ENCODE measurements at regions not wholly inside any gene's neighbourhood (a gene's known extent, or its start where the extent isn't known, plus 50 kb on each side); places are given as distances from the start of the nearest gene placed in this dataset.
A peak's percentile ranks its signal among the peaks of the same experiment; 100 is the strongest.

DNA sequence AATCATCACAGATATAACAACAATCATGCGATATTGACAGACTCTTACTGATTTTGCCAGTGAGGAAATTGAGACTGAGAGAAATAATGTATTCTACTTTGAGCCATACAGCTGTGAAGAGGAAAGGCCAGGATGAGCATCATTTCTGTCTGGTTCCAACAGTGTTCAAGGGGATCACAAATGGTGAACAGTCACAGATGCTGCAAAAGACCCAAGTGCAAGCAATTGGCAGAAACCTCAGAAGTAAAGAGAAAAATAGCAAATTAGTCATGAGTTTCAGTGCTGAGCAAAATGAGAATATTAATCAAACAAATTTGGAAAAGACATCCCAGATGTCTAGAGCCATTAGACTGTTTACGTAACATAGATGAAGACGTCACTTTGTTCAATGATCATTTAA is 114.1 kb downstream of the RAB38 start:
- Histone ChIP-seq H4K20me1 (ENCODE audit: insufficient read depth, low read length) (no peaks in the 10 kb centered on the region), H2AFZ (ENCODE audit: low read depth, low read length) (no peak overlapping the region), H3K36me3 (ENCODE audit: insufficient read depth, low read length) (no peaks in the 10 kb centered on the region), H3K4me3 (ENCODE audit: insufficient read depth, low read depth, low read length) (no peak overlapping the region), H3K79me2 (ENCODE audit: insufficient read depth, low read length) (no peaks in the 10 kb centered on the region), H3K9ac (ENCODE audit: low read length) (no peak overlapping the region), H3K4me2 (ENCODE audit: low read length) (no peak overlapping the region), H3K9me3 (ENCODE audit: insufficient read depth, low read depth, low read length) (no peaks in the 10 kb centered on the region), H3K4me1 (ENCODE audit: insufficient read depth, low read length) (no peaks in the 10 kb centered on the region), H3K27ac (ENCODE audit: low read depth, low read length) (no peak overlapping the region), H3K27me3 (ENCODE audit: insufficient read depth, low read length) (no peaks in the 10 kb centered on the region)
- FAIRE-seq, result no peak
- Mint-ChIP-seq H3K27ac (ENCODE audit: unreplicated experiment) (no peak overlapping the region), H3K4me3 (ENCODE audit: unreplicated experiment) (no peak overlapping the region), H3K9me3 (ENCODE audit: unreplicated experiment) (no peaks in the 10 kb centered on the region), H3K4me1 (ENCODE audit: low read depth, unreplicated experiment) (no peaks in the 10 kb centered on the region), H3K36me3 (ENCODE audit: low read depth, unreplicated experiment) (no peaks in the 10 kb centered on the region), H3K27me3 (ENCODE audit: low read depth, unreplicated experiment) (no peaks in the 10 kb centered on the region)
- DNase-seq (ENCODE audit: low read depth), result no peak
- TF ChIP-seq, protein P1, sequence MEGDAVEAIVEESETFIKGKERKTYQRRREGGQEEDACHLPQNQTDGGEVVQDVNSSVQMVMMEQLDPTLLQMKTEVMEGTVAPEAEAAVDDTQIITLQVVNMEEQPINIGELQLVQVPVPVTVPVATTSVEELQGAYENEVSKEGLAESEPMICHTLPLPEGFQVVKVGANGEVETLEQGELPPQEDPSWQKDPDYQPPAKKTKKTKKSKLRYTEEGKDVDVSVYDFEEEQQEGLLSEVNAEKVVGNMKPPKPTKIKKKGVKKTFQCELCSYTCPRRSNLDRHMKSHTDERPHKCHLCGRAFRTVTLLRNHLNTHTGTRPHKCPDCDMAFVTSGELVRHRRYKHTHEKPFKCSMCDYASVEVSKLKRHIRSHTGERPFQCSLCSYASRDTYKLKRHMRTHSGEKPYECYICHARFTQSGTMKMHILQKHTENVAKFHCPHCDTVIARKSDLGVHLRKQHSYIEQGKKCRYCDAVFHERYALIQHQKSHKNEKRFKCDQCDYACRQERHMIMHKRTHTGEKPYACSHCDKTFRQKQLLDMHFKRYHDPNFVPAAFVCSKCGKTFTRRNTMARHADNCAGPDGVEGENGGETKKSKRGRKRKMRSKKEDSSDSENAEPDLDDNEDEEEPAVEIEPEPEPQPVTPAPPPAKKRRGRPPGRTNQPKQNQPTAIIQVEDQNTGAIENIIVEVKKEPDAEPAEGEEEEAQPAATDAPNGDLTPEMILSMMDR (IDR thresholded peaks at IDR 0.05; ENCODE audit: insufficient read depth, low read depth, low read length), result no peak
- no peak for TF ChIP-seq EZH2 (IDR thresholded peaks at IDR 0.05; ENCODE audit: insufficient read depth, low read length)

DNA sequence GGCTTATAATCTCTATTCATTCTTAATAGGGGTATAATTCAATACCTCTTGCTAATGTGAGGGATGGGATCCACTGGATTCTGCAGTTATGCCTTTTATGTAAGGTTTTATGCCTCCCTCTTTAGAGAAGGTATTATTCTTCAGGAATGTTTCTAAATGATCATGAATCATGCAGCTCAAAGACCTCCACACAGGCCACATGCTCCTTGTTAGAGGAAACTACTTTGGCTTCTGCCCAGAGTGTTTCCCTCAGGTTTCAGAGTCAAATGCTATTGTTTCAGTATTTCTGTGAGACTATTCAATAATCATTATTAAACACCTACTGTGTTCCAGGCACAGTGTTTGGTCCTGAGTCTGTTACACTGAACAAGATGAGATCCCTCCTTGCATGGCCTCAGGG is 115.9 kb downstream of the RAB38 start:
- no peaks in the 10 kb centered on the region for H4K20me1 ChIP-seq (ENCODE audit: insufficient read depth, low read length)
- no peak overlapping the region for H2AFZ ChIP-seq (ENCODE audit: low read depth, low read length)
- Mint-ChIP-seq H3K27ac (ENCODE audit: unreplicated experiment) (no peak overlapping the region), H3K9me3 (ENCODE audit: unreplicated experiment) (no peaks in the 10 kb centered on the region), H3K4me3 (ENCODE audit: unreplicated experiment) (no peak overlapping the region), H3K27me3 (ENCODE audit: low read depth, unreplicated experiment) (no peaks in the 10 kb centered on the region), H3K4me1 (ENCODE audit: low read depth, unreplicated experiment) (no peaks in the 10 kb centered on the region), H3K36me3 (ENCODE audit: low read depth, unreplicated experiment) (no peaks in the 10 kb centered on the region)
- H3K9ac ChIP-seq (ENCODE audit: low read length), result no peak overlapping the region
- FAIRE-seq, result no peak
- no peaks in the 10 kb centered on the region for H3K9me3 ChIP-seq (ENCODE audit: insufficient read depth, low read depth, low read length)
- H3K36me3 ChIP-seq (ENCODE audit: insufficient read depth, low read length), result no peaks in the 10 kb centered on the region
- no peak overlapping the region for H3K4me2 ChIP-seq (ENCODE audit: low read length)
- H3K79me2 ChIP-seq (ENCODE audit: insufficient read depth, low read length), result no peaks in the 10 kb centered on the region
- TF ChIP-seq, protein P1 (IDR thresholded peaks at IDR 0.05; ENCODE audit: insufficient read depth, low read depth, low read length), result no peak
- H3K4me1 ChIP-seq (ENCODE audit: insufficient read depth, low read length), result no peaks in the 10 kb centered on the region
- no peak overlapping the region for H3K4me3 ChIP-seq (ENCODE audit: insufficient read depth, low read depth, low read length)
- peak; percentile 58 for DNase-seq (ENCODE audit: low read depth)
- no peak overlapping the region for H3K27ac ChIP-seq (ENCODE audit: low read depth, low read length)
- no peaks in the 10 kb centered on the region for H3K27me3 ChIP-seq (ENCODE audit: insufficient read depth, low read length)

DNA sequence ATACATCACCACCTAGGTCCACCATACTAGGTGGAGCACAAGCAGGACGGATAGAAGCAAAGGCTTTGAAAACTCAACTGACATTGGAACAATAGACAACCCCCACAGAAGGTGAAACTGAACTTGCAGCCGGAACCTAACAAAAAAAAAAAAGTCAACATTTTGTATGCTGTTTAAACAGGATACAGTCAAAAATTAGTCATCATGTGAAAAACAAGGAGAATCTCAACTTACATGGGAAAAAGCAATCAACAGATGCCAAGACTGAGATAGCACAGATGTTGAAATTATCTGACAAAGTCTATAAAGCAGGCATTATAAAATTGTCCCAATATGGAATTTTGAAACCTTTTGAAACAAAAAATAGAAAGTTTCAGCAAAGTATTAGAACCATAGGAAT is 123.8 kb downstream of the RAB38 start:
- DNase-seq (ENCODE audit: low read depth), result peak; percentile 12
- no peak overlapping the region for H3K27ac Mint-ChIP-seq (ENCODE audit: unreplicated experiment)
- Histone ChIP-seq H3K27me3 (ENCODE audit: insufficient read depth, low read length) (no peaks in the 10 kb centered on the region), H3K9me3 (ENCODE audit: insufficient read depth, low read depth, low read length) (no peaks in the 10 kb centered on the region), H4K20me1 (ENCODE audit: insufficient read depth, low read length) (no peaks in the 10 kb centered on the region), H3K4me2 (ENCODE audit: low read length) (no peak overlapping the region), H3K79me2 (ENCODE audit: insufficient read depth, low read length) (no peaks in the 10 kb centered on the region), H3K36me3 (ENCODE audit: insufficient read depth, low read length) (no peaks in the 10 kb centered on the region), H2AFZ (ENCODE audit: low read depth, low read length) (no peak overlapping the region), H3K4me1 (ENCODE audit: insufficient read depth, low read length) (no peaks in the 10 kb centered on the region), H3K4me3 (ENCODE audit: insufficient read depth, low read depth, low read length) (no peak overlapping the region), H3K9ac (ENCODE audit: low read length) (no peak overlapping the region), H3K27ac (ENCODE audit: low read depth, low read length) (no peak overlapping the region)
- no peaks in the 10 kb centered on the region for H3K36me3 Mint-ChIP-seq (ENCODE audit: low read depth, unreplicated experiment)
- FAIRE-seq, result no peak
- TF ChIP-seq EZH2 (IDR thresholded peaks at IDR 0.05; ENCODE audit: insufficient read depth, low read length), result no peak
- TF ChIP-seq, protein P1 (IDR thresholded peaks at IDR 0.05; ENCODE audit: insufficient read depth, low read depth, low read length), result no peak
- H3K4me1 Mint-ChIP-seq (ENCODE audit: low read depth, unreplicated experiment), result peaks cover 7% of the 10 kb centered on the region
- no peaks in the 10 kb centered on the region for H3K27me3 Mint-ChIP-seq (ENCODE audit: low read depth, unreplicated experiment)
- no peak overlapping the region for H3K4me3 Mint-ChIP-seq (ENCODE audit: unreplicated experiment)
- no peaks in the 10 kb centered on the region for H3K9me3 Mint-ChIP-seq (ENCODE audit: unreplicated experiment)
